GM20000 (cell line): ENCODE measurements at regions not wholly inside any gene's neighbourhood (a gene's known extent, or its start where the extent isn't known, plus 50 kb on each side); places are given as distances from the start of the nearest gene placed in this dataset.
A peak's percentile ranks its signal among the peaks of the same experiment; 100 is the strongest.

Experiments
- DNase-seq: peaks from one replicate; pipeline ENCODE4 v3.0.0; 2012; ENCODE audit warnings: low spot score
- CTCF ChIP-seq: IDR thresholded peaks from 2 replicates; pipeline ENCODE4 v1.5.1; 2012; ENCODE audit warnings: mild to moderate bottlenecking, control low read depth; ENCODE audit errors: extremely low read depth, missing control alignments

- TF ChIP-seq CTCF = no peak
Observed at GRCh38 chr18:10210057-10210633, 244.3 kb upstream of the APCDD1 start.

GRCh38 chr18:10213526-10213925 is 240.9 kb upstream of the APCDD1 start:
- TF ChIP-seq CTCF = no peak
- DNase-seq = peak; percentile 33

More at GRCh38 chr18:10210057-10210633, 244.3 kb upstream of the APCDD1 start:
- DNase-seq = no peak

GRCh38 chr18:10215446-10215845 is 239.0 kb upstream of the APCDD1 start:
- no peak for DNase-seq
- no peak for TF ChIP-seq CTCF

- no peak for DNase-seq
- TF ChIP-seq CTCF = no peak
Observed at GRCh38 chr18:10216791-10217190, 237.6 kb upstream of the APCDD1 start.

GRCh38 chr18:10217211-10217610 is 237.2 kb upstream of the APCDD1 start:
- DNase-seq = no peak
- TF ChIP-seq CTCF = no peak

- DNase-seq = no peak
- no peak for TF ChIP-seq CTCF
Observed at GRCh38 chr18:10225300-10225699, 229.1 kb upstream of the APCDD1 start.

GRCh38 chr18:10226971-10227370 is 227.5 kb upstream of the APCDD1 start:
- no peak for DNase-seq

More at GRCh38 chr18:10226971-10227370, 227.5 kb upstream of the APCDD1 start:
- no peak for TF ChIP-seq CTCF
